ENCODE measurements at regions not wholly inside any gene's neighbourhood (a gene's known extent, or its start where the extent isn't known, plus 50 kb on each side); places are given as distances from the start of the nearest gene placed in this dataset.

DNA sequence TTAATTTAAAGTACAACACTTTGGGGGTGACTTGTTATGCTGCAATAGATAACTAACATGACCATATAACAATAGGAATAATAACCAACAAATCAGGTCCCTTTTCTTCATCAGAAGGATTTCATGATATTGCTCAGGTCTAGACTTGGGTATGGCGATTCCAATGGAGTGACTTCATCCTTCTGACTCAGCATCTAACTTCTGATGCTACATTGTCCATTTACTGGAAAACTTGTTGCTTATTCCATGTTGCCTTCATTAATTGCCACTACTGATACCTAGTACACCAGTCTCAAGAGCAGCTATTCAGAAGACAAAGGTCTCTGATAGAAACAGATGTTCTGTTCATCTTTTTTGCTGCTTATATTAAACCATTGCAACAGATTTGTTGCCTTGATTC lies 324.3 kb downstream of the TGFB2 start:
- peak in 1 of 2 donors; percentile 76 for DNase-seq (ENCODE audit: low read depth in 2 of 2)
- Histone ChIP-seq H3K27me3 (ENCODE audit: control insufficient read depth, insufficient read depth, low read length) (no peaks in the 10 kb centered on the region), H3K79me2 (ENCODE audit: control insufficient read depth, insufficient read depth, low read length) (no peaks in the 10 kb centered on the region), H3K9me3 (ENCODE audit: control insufficient read depth, insufficient read depth, low read depth, low read length) (no peaks in the 10 kb centered on the region), H3K4me1 (ENCODE audit: control insufficient read depth, extremely low read depth, insufficient read depth, low read length) (peaks cover 2% of the 10 kb centered on the region), H3K27ac (ENCODE audit: insufficient read depth, low read length) (no peak overlapping the region), H3K4me2 (ENCODE audit: extremely low read depth, insufficient read depth, low read length) (no peak overlapping the region), H3K4me3 (replicated peaks in 1 of 4; ENCODE audit: control extremely low read depth in 1 of 4, insufficient read depth in 1 of 4, low read depth in 3 of 4, low read length in 4 of 4) (no peak overlapping the region), H3K36me3 (ENCODE audit: control insufficient read depth, insufficient read depth, low read length) (no peaks in the 10 kb centered on the region), H2AFZ (ENCODE audit: low read length) (no peak overlapping the region), H3K9ac (ENCODE audit: insufficient read depth, low read length) (no peak overlapping the region), H4K20me1 (ENCODE audit: control insufficient read depth, extremely low read depth, insufficient read depth, low read length) (no peaks in the 10 kb centered on the region)
- TF ChIP-seq EZH2 (IDR thresholded peaks at IDR 0.05; ENCODE audit: low read length, missing control alignments): no peak
- TF ChIP-seq, protein P1, sequence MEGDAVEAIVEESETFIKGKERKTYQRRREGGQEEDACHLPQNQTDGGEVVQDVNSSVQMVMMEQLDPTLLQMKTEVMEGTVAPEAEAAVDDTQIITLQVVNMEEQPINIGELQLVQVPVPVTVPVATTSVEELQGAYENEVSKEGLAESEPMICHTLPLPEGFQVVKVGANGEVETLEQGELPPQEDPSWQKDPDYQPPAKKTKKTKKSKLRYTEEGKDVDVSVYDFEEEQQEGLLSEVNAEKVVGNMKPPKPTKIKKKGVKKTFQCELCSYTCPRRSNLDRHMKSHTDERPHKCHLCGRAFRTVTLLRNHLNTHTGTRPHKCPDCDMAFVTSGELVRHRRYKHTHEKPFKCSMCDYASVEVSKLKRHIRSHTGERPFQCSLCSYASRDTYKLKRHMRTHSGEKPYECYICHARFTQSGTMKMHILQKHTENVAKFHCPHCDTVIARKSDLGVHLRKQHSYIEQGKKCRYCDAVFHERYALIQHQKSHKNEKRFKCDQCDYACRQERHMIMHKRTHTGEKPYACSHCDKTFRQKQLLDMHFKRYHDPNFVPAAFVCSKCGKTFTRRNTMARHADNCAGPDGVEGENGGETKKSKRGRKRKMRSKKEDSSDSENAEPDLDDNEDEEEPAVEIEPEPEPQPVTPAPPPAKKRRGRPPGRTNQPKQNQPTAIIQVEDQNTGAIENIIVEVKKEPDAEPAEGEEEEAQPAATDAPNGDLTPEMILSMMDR (conservative IDR thresholded peaks at IDR 0.05 in 1 of 2, IDR thresholded peaks at IDR 0.05 in 1 of 2; ENCODE audit: low read depth in 1 of 2, low read length in 2 of 2): no peak

DNA sequence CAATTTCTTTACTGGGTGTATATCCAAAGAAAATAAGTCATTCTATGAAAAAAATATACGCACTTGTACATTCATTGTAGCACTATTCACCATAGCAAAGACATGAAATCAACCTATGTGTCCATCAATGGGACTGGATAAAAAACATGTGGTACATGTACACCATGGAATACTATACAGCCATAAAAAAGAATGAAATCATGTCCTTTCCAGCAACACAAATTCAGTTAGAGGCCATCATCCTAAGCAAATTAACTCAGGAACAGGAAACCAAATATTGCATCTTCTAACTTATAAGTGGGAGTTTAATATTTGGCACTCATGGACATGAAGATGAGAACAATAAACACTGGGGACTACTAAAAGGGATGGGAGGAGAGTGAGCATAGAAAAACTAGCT lies 325.7 kb downstream of the TGFB2 start:
- Histone ChIP-seq H2AFZ (ENCODE audit: low read length) (no peak overlapping the region), H3K9me3 (ENCODE audit: control insufficient read depth, insufficient read depth, low read depth, low read length) (no peaks in the 10 kb centered on the region), H3K79me2 (ENCODE audit: control insufficient read depth, insufficient read depth, low read length) (no peaks in the 10 kb centered on the region), H3K9ac (ENCODE audit: insufficient read depth, low read length) (no peak overlapping the region), H3K4me1 (ENCODE audit: control insufficient read depth, extremely low read depth, insufficient read depth, low read length) (peaks cover 2% of the 10 kb centered on the region), H3K27me3 (ENCODE audit: control insufficient read depth, insufficient read depth, low read length) (no peaks in the 10 kb centered on the region), H3K4me3 (replicated peaks in 1 of 4; ENCODE audit: control extremely low read depth in 1 of 4, insufficient read depth in 1 of 4, low read depth in 3 of 4, low read length in 4 of 4) (no peak overlapping the region), H3K4me2 (ENCODE audit: extremely low read depth, insufficient read depth, low read length) (no peak overlapping the region), H3K36me3 (ENCODE audit: control insufficient read depth, insufficient read depth, low read length) (no peaks in the 10 kb centered on the region), H4K20me1 (ENCODE audit: control insufficient read depth, extremely low read depth, insufficient read depth, low read length) (no peaks in the 10 kb centered on the region), H3K27ac (ENCODE audit: insufficient read depth, low read length) (no peak overlapping the region)
- TF ChIP-seq, protein P1 (conservative IDR thresholded peaks at IDR 0.05 in 1 of 2, IDR thresholded peaks at IDR 0.05 in 1 of 2; ENCODE audit: low read depth in 1 of 2, low read length in 2 of 2): no peak
- TF ChIP-seq EZH2 (IDR thresholded peaks at IDR 0.05; ENCODE audit: low read length, missing control alignments): no peak
- no peak for DNase-seq (ENCODE audit: low read depth in 2 of 2)

DNA sequence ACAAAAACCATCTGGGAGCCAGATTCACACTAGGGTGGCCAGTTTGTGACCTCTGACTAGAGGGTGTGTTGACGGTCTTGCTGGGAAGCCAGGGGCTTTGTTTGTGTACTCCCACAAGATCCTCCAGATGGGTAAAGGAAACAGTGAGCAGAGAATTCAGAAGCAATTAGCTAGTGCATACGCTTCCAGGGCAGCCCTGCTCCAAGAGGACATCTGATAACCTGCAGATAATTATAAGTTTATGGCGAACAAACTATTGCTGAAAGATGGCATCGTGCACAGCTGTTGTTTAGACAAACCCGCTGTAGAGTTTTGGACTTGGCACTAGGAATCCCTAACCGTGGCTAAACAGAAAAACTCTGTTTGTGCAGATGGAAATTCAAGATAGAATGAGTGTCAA lies 326.4 kb downstream of the TGFB2 start:
- no peaks in the 10 kb centered on the region for H4K20me1 ChIP-seq (ENCODE audit: control insufficient read depth, extremely low read depth, insufficient read depth, low read length)
- peaks cover 2% of the 10 kb centered on the region for H3K4me1 ChIP-seq (ENCODE audit: control insufficient read depth, extremely low read depth, insufficient read depth, low read length)
- H3K9me3 ChIP-seq (ENCODE audit: control insufficient read depth, insufficient read depth, low read depth, low read length): no peaks in the 10 kb centered on the region
- H3K79me2 ChIP-seq (ENCODE audit: control insufficient read depth, insufficient read depth, low read length): no peaks in the 10 kb centered on the region
- TF ChIP-seq, protein P1 (conservative IDR thresholded peaks at IDR 0.05 in 1 of 2, IDR thresholded peaks at IDR 0.05 in 1 of 2; ENCODE audit: low read depth in 1 of 2, low read length in 2 of 2): no peak
- TF ChIP-seq EZH2 (IDR thresholded peaks at IDR 0.05; ENCODE audit: low read length, missing control alignments): no peak
- H3K4me2 ChIP-seq (ENCODE audit: extremely low read depth, insufficient read depth, low read length): no peak overlapping the region
- H3K36me3 ChIP-seq (ENCODE audit: control insufficient read depth, insufficient read depth, low read length): no peaks in the 10 kb centered on the region
- H3K27me3 ChIP-seq (ENCODE audit: control insufficient read depth, insufficient read depth, low read length): no peaks in the 10 kb centered on the region
- no peak overlapping the region for H3K4me3 ChIP-seq (replicated peaks in 1 of 4; ENCODE audit: control extremely low read depth in 1 of 4, insufficient read depth in 1 of 4, low read depth in 3 of 4, low read length in 4 of 4)
- H3K27ac ChIP-seq (ENCODE audit: insufficient read depth, low read length): no peak overlapping the region
- no peak overlapping the region for H3K9ac ChIP-seq (ENCODE audit: insufficient read depth, low read length)
- no peak overlapping the region for H2AFZ ChIP-seq (ENCODE audit: low read length)
- peak; percentile 64 to 73 for DNase-seq (ENCODE audit: low read depth in 2 of 2)
